H9 (cell line): ENCODE measurements at regions not wholly inside any gene's neighbourhood (a gene's known extent, or its start where the extent isn't known, plus 50 kb on each side); places are given as distances from the start of the nearest gene placed in this dataset.

Experiments
- DNase-seq: peaks from one replicate; pipeline ENCODE4 v3.0.0-alpha.2; 2017
- H2AFZ ChIP-seq: one replicate; pipeline ENCODE4 v1.6.1; 2013; ENCODE audit warnings: mild to moderate bottlenecking, low read length, control low read depth, moderate library complexity
- H2AK5ac ChIP-seq: 2 replicates; pipeline ENCODE4 v1.6.1; 2013; ENCODE audit warnings: low read length, control low read depth, mixed read lengths; ENCODE audit not compliant: insufficient read length
- H2BK120ac ChIP-seq: one replicate; pipeline ENCODE4 v1.6.1; 2013; ENCODE audit warnings: low read depth, mild to moderate bottlenecking, low read length, control low read depth, inconsistent platforms; ENCODE audit not compliant: poor library complexity, severe bottlenecking
- H2BK12ac ChIP-seq: 2 replicates; pipeline ENCODE4 v1.6.1; 2013; ENCODE audit warnings: low read length, control low read depth, mixed read lengths, low read depth; ENCODE audit not compliant: insufficient read length
- H2BK15ac ChIP-seq: 2 replicates; pipeline ENCODE4 v1.6.1; 2013; ENCODE audit warnings: low read depth, low read length, control low read depth
- H2BK20ac ChIP-seq: one replicate; pipeline ENCODE4 v1.6.1; 2013; ENCODE audit warnings: low read depth, mild to moderate bottlenecking, low read length, control low read depth, inconsistent platforms; ENCODE audit not compliant: poor library complexity, severe bottlenecking
- H2BK5ac ChIP-seq: 2 replicates; pipeline ENCODE4 v1.6.1; 2013; ENCODE audit warnings: low read length, control low read depth, mixed read lengths; ENCODE audit not compliant: insufficient read length
- H3K14ac ChIP-seq: 2 replicates; pipeline ENCODE4 v1.6.1; 2013; ENCODE audit warnings: low read length, control low read depth; ENCODE audit not compliant: insufficient read depth
- H3K18ac ChIP-seq: 2 replicates; pipeline ENCODE4 v1.6.1; 2013; ENCODE audit warnings: low read depth, mild to moderate bottlenecking, mixed read lengths, low read length, control low read depth; ENCODE audit not compliant: insufficient read length
- H3K23ac ChIP-seq: 2 replicates; pipeline ENCODE4 v1.6.1; 2013; ENCODE audit warnings: low read length, control low read depth, mixed read lengths, low read depth; ENCODE audit not compliant: insufficient read length
- H3K23me2 ChIP-seq: 2 replicates; pipeline ENCODE4 v1.6.1; 2013; ENCODE audit warnings: low read depth, mild to moderate bottlenecking, mixed read lengths, low read length, control low read depth; ENCODE audit not compliant: insufficient read length, poor library complexity, severe bottlenecking
- H3K27ac ChIP-seq: 2 replicates; pipeline ENCODE4 v1.5.1; 2013; ENCODE audit warnings: low read length, control low read depth, mixed read lengths, low read depth; ENCODE audit not compliant: insufficient read length
- H3K27me3 ChIP-seq: 2 replicates; pipeline ENCODE4 v1.6.1; 2013; ENCODE audit warnings: low read length, control low read depth, inconsistent platforms; ENCODE audit not compliant: insufficient read depth
- H3K4ac ChIP-seq: 2 replicates; pipeline ENCODE4 v1.6.1; 2013; ENCODE audit warnings: low read depth, mild to moderate bottlenecking, control low read depth, inconsistent platforms, low read length, moderate library complexity
- H3K4me1 ChIP-seq: 2 replicates; pipeline ENCODE4 v1.6.1; 2013; ENCODE audit warnings: low read length, control low read depth, inconsistent platforms; ENCODE audit not compliant: insufficient read depth
- H3K4me2 ChIP-seq: 2 replicates; pipeline ENCODE4 v1.6.1; 2013; ENCODE audit warnings: low read length, control low read depth, mixed read lengths; ENCODE audit not compliant: insufficient read length, insufficient read depth
- H3K56ac ChIP-seq: 2 replicates; pipeline ENCODE4 v1.6.1; 2013; ENCODE audit warnings: low read depth, mild to moderate bottlenecking, mixed read lengths, low read length, control low read depth; ENCODE audit not compliant: insufficient read length
- H3K79me1 ChIP-seq: 2 replicates; pipeline ENCODE4 v1.6.1; 2013; ENCODE audit warnings: low read depth, mild to moderate bottlenecking, moderate library complexity, low read length, control low read depth, inconsistent platforms; ENCODE audit not compliant: insufficient read depth, poor library complexity, severe bottlenecking
- H3K79me2 ChIP-seq: 2 replicates; pipeline ENCODE4 v1.6.1; 2013; ENCODE audit warnings: low read length, control low read depth, inconsistent platforms; ENCODE audit not compliant: insufficient read depth
- H3K9ac ChIP-seq: 2 replicates; pipeline ENCODE4 v1.6.1; 2013; ENCODE audit warnings: low read length, control low read depth, mixed read lengths; ENCODE audit not compliant: insufficient read length; ENCODE audit errors: extremely low read depth
- H3K9me3 ChIP-seq: one replicate; pipeline ENCODE4 v1.6.1; 2013; ENCODE audit warnings: low read depth, low read length, inconsistent platforms; ENCODE audit not compliant: control insufficient read depth
- H3T11ph ChIP-seq: one replicate; pipeline ENCODE4 v1.6.1; 2013; ENCODE audit warnings: mild to moderate bottlenecking, low read length, control low read depth, inconsistent platforms
- H4K20me1 ChIP-seq: one replicate; pipeline ENCODE4 v1.6.1; 2013; ENCODE audit not compliant: control insufficient read depth, insufficient read length, insufficient read depth
- H4K5ac ChIP-seq: 2 replicates; pipeline ENCODE4 v1.6.1; 2013; ENCODE audit warnings: low read depth, mild to moderate bottlenecking, mixed read lengths, low read length, control low read depth; ENCODE audit not compliant: insufficient read length
- H4K8ac ChIP-seq: replicated peaks from 2 replicates; pipeline ENCODE4 v1.6.1; 2013; ENCODE audit warnings: low read length, control low read depth, mixed read lengths, low read depth; ENCODE audit not compliant: insufficient read length
- H4K91ac ChIP-seq: 2 replicates; pipeline ENCODE4 v1.6.1; 2013; ENCODE audit warnings: low read depth, mild to moderate bottlenecking, moderate library complexity, mixed read lengths, low read length, control low read depth; ENCODE audit not compliant: insufficient read length
- H3K27ac Mint-ChIP-seq, 3 experiments: 2 replicates in 2 of 3; 3 replicates in 1 of 3; pipeline ENCODE4 v1.8.0; 2020 to 2021; ENCODE audit warnings: mixed read lengths in 3 of 3, mild to moderate bottlenecking in 1 of 3, moderate library complexity in 1 of 3
- H3K27me3 Mint-ChIP-seq: 2 replicates; pipeline ENCODE4 v1.8.0; 2021; ENCODE audit warnings: low read depth, mild to moderate bottlenecking, moderate library complexity, mixed read lengths
- H3K36me3 Mint-ChIP-seq, 3 experiments: 2 replicates in 2 of 3; 3 replicates in 1 of 3; pipeline ENCODE4 v1.8.0; 2020 to 2021; ENCODE audit warnings: low read depth in 3 of 3, mixed read lengths in 3 of 3; ENCODE audit not compliant: insufficient read depth in 1 of 3
- H3K4me1 Mint-ChIP-seq, 2 experiments: 2 replicates each; pipeline ENCODE4 v1.8.0; 2020; ENCODE audit warnings: mixed read lengths in 2 of 2
- H3K4me3 Mint-ChIP-seq, 2 experiments: 2 replicates in 1 of 2; 3 replicates in 1 of 2; pipeline ENCODE4 v1.8.0; 2020 to 2021; ENCODE audit warnings: mild to moderate bottlenecking in 2 of 2, mixed read lengths in 2 of 2, moderate library complexity in 1 of 2
- H3K9me3 Mint-ChIP-seq, 2 experiments: 2 replicates in 1 of 2; 3 replicates in 1 of 2; pipeline ENCODE4 v1.8.0; 2020; ENCODE audit warnings: mild to moderate bottlenecking in 2 of 2, mixed read lengths in 2 of 2, moderate library complexity in 1 of 2
- CTCF ChIP-seq: fragments of 200-600 bp; sonication (generic); conservative IDR thresholded peaks from 3 replicates; pipeline ENCODE4 v1.8.0; 2021; ENCODE audit warnings: antibody characterized with exemption, mild to moderate bottlenecking
- WGBS: extraction: QIAGEN DNeasy Blood & Tissue Kit; methylation state at CpG from one replicate; pipeline ENCODE4 v1.1.7; 2013; ENCODE audit warnings: missing lambda C conversion rate, low lambda C conversion rate, mixed read lengths; ENCODE audit not compliant: insufficient read length; ENCODE audit errors: extremely low coverage; 5-methylcytosine and 5-hydroxymethylcytosine counted together

DNA sequence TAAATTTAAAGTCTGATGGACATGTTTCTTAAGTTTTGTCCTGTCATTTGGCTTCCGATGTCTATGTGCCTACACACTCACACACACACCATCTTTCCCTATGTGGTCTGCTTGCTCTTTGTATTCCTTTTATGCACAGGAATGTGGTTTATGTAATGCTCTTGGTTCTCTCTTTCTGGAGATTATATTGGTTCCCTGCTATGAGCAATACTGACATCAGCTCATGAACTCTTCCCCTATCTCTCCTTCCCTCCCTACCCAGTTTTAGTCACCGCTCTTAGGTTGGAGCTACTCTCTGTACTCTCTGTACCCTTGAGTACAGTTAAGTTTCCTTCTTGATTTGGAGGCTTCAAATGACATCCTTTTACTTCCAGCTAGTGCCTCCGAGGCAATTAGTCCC, 77.9 kb upstream of the MVB12B start:
- no peak overlapping the region for H4K5ac ChIP-seq
- H3K14ac ChIP-seq = no peak overlapping the region
- no peaks in the 10 kb centered on the region for H3K79me2 ChIP-seq
- H3K18ac ChIP-seq = no peak overlapping the region
- H3K56ac ChIP-seq = no peak overlapping the region
- H2BK5ac ChIP-seq = no peak overlapping the region
- no peak overlapping the region for H2BK20ac ChIP-seq
- H3K4me1 ChIP-seq = no peaks in the 10 kb centered on the region
- H3K4me3 Mint-ChIP-seq = no peak overlapping the region
- no peak for DNase-seq
- no peaks in the 10 kb centered on the region for H3K4me1 Mint-ChIP-seq
- no peak overlapping the region for H2AFZ ChIP-seq
- no peak overlapping the region for H3T11ph ChIP-seq
- no CpG with 5 or more reads among the region's 3 CpGs for WGBS
- no peak overlapping the region for H2BK12ac ChIP-seq
- no peaks in the 10 kb centered on the region for H4K20me1 ChIP-seq
- no peak overlapping the region for H3K23ac ChIP-seq
- no peak overlapping the region for H3K27ac ChIP-seq
- H4K8ac ChIP-seq = no peak overlapping the region
- H3K9me3 ChIP-seq = no peaks in the 10 kb centered on the region
- H3K27me3 ChIP-seq = no peaks in the 10 kb centered on the region
- H2AK5ac ChIP-seq = no peak overlapping the region
- H3K27ac Mint-ChIP-seq = no peak overlapping the region
- peaks cover 2% of the 10 kb centered on the region; the same call in 1 of the 2 replicates for H3K27me3 Mint-ChIP-seq
- H3K9ac ChIP-seq = no peak overlapping the region
- no peaks in the 10 kb centered on the region for H3K79me1 ChIP-seq
- peaks cover 13 to 22% of the 10 kb centered on the region in 2 experiments; a peak in 4 of 5 replicates for H3K9me3 Mint-ChIP-seq
- TF ChIP-seq CTCF = no peak
- no peaks in the 10 kb centered on the region for H3K23me2 ChIP-seq
- no peak overlapping the region for H3K4ac ChIP-seq
- no peak overlapping the region for H2BK120ac ChIP-seq
- no peak overlapping the region for H4K91ac ChIP-seq
- peaks cover 0 to 8% (median 1%) of the 10 kb centered on the region in 3 experiments; a peak in 4 of 7 replicates for H3K36me3 Mint-ChIP-seq
- H3K4me2 ChIP-seq = no peak overlapping the region
- no peak overlapping the region for H2BK15ac ChIP-seq
